ENCODE measurements at regions not wholly inside any gene's neighbourhood (a gene's known extent, or its start where the extent isn't known, plus 50 kb on each side); places are given as distances from the start of the nearest gene placed in this dataset.
A peak's percentile ranks its signal among the peaks of the same experiment; 100 is the strongest.

DNA sequence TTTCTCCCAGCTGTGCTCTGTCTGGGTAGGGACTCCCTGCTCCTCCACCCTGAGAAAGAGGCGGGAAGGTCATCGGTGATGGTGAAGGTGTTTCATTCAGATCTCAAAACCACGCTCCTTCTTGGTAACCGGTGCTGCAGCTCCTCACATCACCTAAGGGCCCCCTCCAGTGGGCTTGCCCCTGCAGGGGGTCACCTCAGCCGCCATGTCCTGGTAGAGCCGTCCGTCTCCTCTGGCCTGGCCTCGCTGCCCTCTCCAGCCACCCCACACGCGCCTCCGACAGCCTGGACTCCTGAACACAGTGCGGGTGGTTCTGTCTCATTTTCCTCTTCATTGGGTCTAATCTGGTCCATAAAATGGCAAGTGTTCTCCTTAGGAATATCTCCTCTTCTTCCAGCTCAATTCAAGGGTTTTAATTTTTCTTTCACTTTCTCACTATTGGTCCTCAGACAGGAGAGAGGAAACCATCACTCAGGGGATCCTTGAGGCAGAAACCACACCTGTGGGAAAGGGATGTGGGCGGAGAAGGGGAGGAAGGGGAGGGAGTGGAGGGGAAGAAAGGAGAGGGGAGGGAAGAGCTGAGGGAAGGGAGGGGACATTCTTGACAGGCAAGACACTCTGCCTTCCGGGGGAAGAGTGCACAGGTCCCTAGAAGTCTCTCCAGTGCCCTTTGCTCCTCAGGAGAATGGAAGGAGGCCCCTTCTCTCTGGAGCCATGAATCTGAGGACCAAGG, 1338.4 kb downstream of the TBC1D22A start:
- intact Hi-C loops (cut with DNase I; ENCODE audit: low total_unique reads) = no loop called here
- Histone ChIP-seq H3K4me3 (no peak overlapping the region), H3K4me1 (peaks cover 0 to 4% (median 0%) of the 10 kb centered on the region in 4 donors), H3K27me3 (peaks cover 0 to 80% (median 5%) of the 10 kb centered on the region in 3 donors), H3K9me3 (no peaks in the 10 kb centered on the region), H3K27ac (no peak overlapping the region), H3K36me3 (no peaks in the 10 kb centered on the region)
- TF ChIP-seq CTCF (IDR thresholded peaks at IDR 0.05) (no peak), EP300 (IDR thresholded peaks at IDR 0.05) (no peak), POLR2A (IDR thresholded peaks at IDR 0.05) (no peak), POLR2AphosphoS5 (IDR thresholded peaks at IDR 0.05) (no peak)
- 80 to 85% (median 82%) methylated on average over 14 of the region's 14 CpGs for WGBS, 5 donors
- peak in 1 of 2 donors; percentile 10 for DNase-seq

DNA sequence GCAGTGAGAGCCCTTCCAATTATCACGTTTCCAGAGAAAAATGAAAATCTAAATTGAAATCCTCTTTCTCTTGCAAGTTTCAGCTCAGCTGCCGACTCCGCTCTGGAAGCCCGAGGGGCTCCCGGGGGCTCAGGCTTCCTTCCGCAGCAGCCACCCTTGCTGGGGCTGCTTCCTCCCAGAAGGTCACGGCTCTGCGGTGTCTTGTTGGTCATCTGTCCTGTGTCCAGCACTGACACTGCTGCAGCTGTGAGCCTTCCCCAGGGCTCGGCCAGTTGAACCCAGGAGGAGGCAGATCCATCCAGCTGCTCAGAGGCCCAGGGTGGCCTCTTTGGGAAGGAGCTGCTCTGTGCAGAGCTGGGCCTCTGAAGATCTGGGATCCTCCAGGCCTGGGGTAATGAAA, 1337.2 kb downstream of the TBC1D22A start:
- peaks cover 0 to 73% (median 5%) of the 10 kb centered on the region in 3 donors for H3K27me3 ChIP-seq

DNA sequence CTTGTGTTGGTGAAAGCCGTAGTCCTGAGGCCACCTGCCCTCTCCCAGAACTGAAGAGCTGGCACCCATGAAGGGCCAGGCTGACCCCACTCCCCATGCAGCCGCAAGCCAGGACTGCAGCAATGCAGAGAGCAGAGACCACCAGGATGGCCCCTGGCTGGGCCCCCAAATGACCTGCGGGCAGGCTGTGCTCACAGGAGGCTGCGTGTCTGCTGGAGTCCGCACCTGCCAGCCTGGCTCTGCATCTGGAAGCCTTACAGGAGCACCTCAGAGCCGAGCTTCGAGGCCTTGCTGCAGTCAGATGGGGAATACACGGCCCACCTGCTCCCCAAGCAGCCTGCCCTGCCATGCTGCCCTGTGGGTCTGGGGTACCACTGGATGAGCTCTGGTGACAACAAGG, 1336.8 kb downstream of the TBC1D22A start:
- intact Hi-C loops (cut with DNase I; ENCODE audit: low total_unique reads) = no loop called here
- DNase-seq = peak in 1 of 2 donors; percentile 20
- Histone ChIP-seq H3K36me3 (no peaks in the 10 kb centered on the region), H3K9me3 (no peaks in the 10 kb centered on the region), H3K4me1 (peaks cover 0 to 4% (median 0%) of the 10 kb centered on the region in 4 donors), H3K4me3 (no peak overlapping the region), H3K27ac (no peak overlapping the region), H3K27me3 (peaks cover 0 to 69% (median 5%) of the 10 kb centered on the region in 3 donors)
- no peak for TF ChIP-seq POLR2A (IDR thresholded peaks at IDR 0.05)
- TF ChIP-seq EP300 (IDR thresholded peaks at IDR 0.05) = no peak
- TF ChIP-seq CTCF (IDR thresholded peaks at IDR 0.05) = no peak
- TF ChIP-seq POLR2AphosphoS5 (IDR thresholded peaks at IDR 0.05) = no peak
- 71 to 94% (median 82%) methylated on average over 3 to 8 of the region's 8 CpGs for whole genome bisulfite sequencing, 5 donors

More for the DNA sequence above, 1337.2 kb downstream of the TBC1D22A start:
- Histone ChIP-seq H3K4me1 (peaks cover 0 to 4% (median 0%) of the 10 kb centered on the region in 4 donors), H3K4me3 (no peak overlapping the region), H3K36me3 (no peaks in the 10 kb centered on the region), H3K9me3 (no peaks in the 10 kb centered on the region), H3K27ac (no peak overlapping the region)
- intact Hi-C loops (cut with DNase I; ENCODE audit: low total_unique reads) = no loop called here
- peak in 1 of 2 donors; percentile 23 for DNase-seq
- no peak for TF ChIP-seq POLR2AphosphoS5 (IDR thresholded peaks at IDR 0.05)
- no peak for TF ChIP-seq POLR2A (IDR thresholded peaks at IDR 0.05)
- no peak for TF ChIP-seq CTCF (IDR thresholded peaks at IDR 0.05)
- no peak for TF ChIP-seq EP300 (IDR thresholded peaks at IDR 0.05)
- WGBS, 5 donors = 57 to 75% (median 68%) methylated on average over 3 to 9 of the region's 9 CpGs

GRCh38 chr22:48098921-48099245, 1336.4 kb downstream of the TBC1D22A start:
- Histone ChIP-seq H3K4me1 (peaks cover 0 to 4% (median 0%) of the 10 kb centered on the region in 4 donors), H3K9me3 (no peaks in the 10 kb centered on the region), H3K27ac (peak overlapping the region in 1 of 5 donors; percentile 10), H3K36me3 (no peaks in the 10 kb centered on the region), H3K4me3 (no peak overlapping the region), H3K27me3 (peaks cover 0 to 66% (median 5%) of the 10 kb centered on the region in 3 donors)
- no peak for TF ChIP-seq CTCF (IDR thresholded peaks at IDR 0.05)
- TF ChIP-seq EP300 (IDR thresholded peaks at IDR 0.05) = no peak
- no peak for TF ChIP-seq POLR2AphosphoS5 (IDR thresholded peaks at IDR 0.05)
- no peak for TF ChIP-seq POLR2A (IDR thresholded peaks at IDR 0.05)
- no peak for DNase-seq
- intact Hi-C loops (cut with DNase I; ENCODE audit: low total_unique reads) = no loop called here
- 62 to 78% (median 71%) methylated on average over 10 of the region's 10 CpGs for WGBS, 5 donors
